ENCODE measurements at regions not wholly inside any gene's neighbourhood (a gene's known extent, or its start where the extent isn't known, plus 50 kb on each side); places are given as distances from the start of the nearest gene placed in this dataset.

GRCh38 chr9:109908459-109909390, 128.7 kb downstream of the PALM2AKAP2 start:
- TF ChIP-seq, protein P1, sequence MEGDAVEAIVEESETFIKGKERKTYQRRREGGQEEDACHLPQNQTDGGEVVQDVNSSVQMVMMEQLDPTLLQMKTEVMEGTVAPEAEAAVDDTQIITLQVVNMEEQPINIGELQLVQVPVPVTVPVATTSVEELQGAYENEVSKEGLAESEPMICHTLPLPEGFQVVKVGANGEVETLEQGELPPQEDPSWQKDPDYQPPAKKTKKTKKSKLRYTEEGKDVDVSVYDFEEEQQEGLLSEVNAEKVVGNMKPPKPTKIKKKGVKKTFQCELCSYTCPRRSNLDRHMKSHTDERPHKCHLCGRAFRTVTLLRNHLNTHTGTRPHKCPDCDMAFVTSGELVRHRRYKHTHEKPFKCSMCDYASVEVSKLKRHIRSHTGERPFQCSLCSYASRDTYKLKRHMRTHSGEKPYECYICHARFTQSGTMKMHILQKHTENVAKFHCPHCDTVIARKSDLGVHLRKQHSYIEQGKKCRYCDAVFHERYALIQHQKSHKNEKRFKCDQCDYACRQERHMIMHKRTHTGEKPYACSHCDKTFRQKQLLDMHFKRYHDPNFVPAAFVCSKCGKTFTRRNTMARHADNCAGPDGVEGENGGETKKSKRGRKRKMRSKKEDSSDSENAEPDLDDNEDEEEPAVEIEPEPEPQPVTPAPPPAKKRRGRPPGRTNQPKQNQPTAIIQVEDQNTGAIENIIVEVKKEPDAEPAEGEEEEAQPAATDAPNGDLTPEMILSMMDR (IDR thresholded peaks at IDR 0.05): no peak
- Histone ChIP-seq H3K27ac (peak overlapping the region in 1 of 2 donors; percentile 61), H3K4me3 (no peak overlapping the region)
- DNase-seq (ENCODE audit: low spot score): no peak

DNA sequence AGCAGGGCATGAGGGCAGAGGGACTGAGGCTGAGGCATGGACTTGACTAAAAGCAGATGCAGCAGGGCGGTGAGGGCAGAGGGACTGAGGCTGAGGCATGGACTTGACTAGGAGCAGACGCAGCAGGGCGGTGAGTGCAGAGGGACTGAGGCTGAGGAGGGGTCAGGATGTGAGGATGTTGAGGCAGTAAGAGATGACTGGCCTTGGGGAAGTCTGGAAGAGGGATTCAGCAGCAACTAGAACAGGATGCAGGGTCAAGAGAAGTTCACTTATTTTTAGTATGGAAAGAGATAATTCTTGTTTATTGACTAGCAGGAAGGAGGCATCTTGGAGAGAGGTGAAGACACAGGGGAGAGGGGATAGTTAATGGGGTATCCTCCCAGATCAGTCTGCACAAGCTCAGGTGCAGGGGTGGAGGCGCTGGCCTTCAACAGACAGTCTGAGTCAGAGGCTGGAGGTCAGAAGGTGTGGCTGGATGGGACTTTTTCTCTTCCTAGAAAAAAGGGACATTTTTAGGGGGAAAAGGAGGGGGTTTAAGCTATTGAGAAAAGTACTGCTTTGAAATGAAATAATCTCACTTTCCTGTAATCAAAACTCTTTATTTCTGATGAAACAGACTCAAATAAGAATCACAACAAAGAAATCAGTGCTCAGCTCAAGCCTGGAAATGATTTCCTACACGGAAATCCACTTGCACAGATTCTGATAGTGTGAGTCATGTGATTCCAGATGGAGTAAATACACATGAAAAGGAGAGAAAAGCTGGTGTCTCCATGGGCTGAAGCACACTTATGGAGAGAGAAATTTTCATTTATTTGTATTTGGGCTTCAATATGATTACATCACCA, 130.9 kb downstream of the PALM2AKAP2 start:
- Histone ChIP-seq H3K4me3 (no peak overlapping the region), H3K27ac (peak overlapping the region in 1 of 2 donors; percentile 43)
- TF ChIP-seq, protein P1 (IDR thresholded peaks at IDR 0.05): no peak
- no peak for DNase-seq (ENCODE audit: low spot score)

DNA sequence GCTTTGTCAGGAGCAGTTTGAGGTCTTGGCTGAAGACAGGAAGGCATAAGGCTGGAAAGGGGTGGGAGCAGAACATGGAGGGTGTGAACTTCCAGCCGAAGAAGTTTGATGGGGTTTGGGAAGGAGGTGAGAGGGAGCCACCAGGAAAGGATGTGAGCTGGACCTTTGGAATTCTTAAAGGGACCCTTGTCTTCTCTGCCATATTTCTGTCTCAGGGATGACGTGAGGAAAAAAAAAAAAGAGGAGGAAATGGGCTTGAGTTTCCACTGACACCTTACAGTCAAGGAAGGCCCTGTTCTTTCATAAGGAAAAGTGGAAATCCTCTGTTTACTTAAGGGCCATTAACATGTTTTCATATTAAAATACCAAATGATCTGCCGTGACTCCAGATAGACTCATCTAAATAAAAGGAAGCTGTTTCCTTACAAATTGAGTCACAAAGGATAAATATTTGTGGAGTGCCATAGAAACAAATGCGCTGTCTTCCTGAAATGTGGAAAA, 132.1 kb downstream of the PALM2AKAP2 start:
- no peak overlapping the region for H3K4me3 ChIP-seq
- DNase-seq (ENCODE audit: low spot score): no peak
- TF ChIP-seq, protein P1 (IDR thresholded peaks at IDR 0.05): no peak
- peak overlapping the region in 1 of 2 donors; percentile 62 for H3K27ac ChIP-seq

DNA sequence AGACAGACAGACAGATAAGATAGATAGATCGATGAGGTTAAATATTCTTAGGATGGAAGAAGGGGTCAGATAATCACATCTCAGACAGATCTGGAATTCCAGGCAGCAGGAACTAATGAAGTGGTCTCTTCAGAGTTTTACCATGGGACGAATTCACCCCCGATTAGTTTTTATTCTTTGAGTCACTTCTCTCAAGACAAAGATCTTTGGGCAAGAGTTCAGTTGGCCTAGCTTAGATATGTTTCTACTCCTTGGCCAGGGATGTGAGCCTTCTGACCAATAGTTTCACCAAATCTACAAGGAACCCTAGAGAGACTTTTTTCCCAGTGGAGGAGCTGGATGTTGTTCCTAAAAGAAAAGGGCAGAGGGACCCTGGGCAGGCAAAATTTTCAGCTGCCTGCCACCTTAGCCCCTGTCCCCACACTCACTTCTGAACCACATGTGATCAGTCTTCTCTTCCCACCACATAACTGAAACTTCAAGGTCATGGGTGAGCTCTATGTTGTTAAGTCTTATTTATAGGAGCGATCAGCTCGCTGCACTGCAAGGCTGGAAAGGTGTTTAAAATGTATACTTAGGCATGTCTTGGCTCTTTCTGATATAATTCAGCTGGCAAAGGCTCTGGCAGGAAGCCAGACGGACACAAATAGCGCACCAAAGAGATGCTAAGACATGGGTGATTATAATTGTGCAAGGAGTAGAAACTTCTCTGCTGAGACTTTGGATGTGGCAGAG, 132.9 kb downstream of the PALM2AKAP2 start:
- H3K27ac ChIP-seq: peak overlapping the region in 1 of 2 donors; percentile 62
- DNase-seq (ENCODE audit: low spot score): no peak
- no peak overlapping the region for H3K4me3 ChIP-seq
- TF ChIP-seq, protein P1 (IDR thresholded peaks at IDR 0.05): no peak

- no peak overlapping the region for H3K27ac ChIP-seq
- H3K4me3 ChIP-seq: no peak overlapping the region
- no peak for DNase-seq (ENCODE audit: low spot score)
- TF ChIP-seq, protein P1 (IDR thresholded peaks at IDR 0.05): no peak
Observed at GRCh38 chr9:109913461-109913810, 133.4 kb downstream of the PALM2AKAP2 start.

GRCh38 chr9:109914280-109915027, 134.5 kb downstream of the PALM2AKAP2 start:
- H3K4me3 ChIP-seq: no peak overlapping the region
- TF ChIP-seq, protein P1 (IDR thresholded peaks at IDR 0.05): no peak
- no peak for DNase-seq (ENCODE audit: low spot score)
- H3K27ac ChIP-seq: no peak overlapping the region

Data from coronary artery (tissue), 2 donors.